ENCODE measurements at regions not wholly inside any gene's neighbourhood (a gene's known extent, or its start where the extent isn't known, plus 50 kb on each side); places are given as distances from the start of the nearest gene placed in this dataset.
A peak's percentile ranks its signal among the peaks of the same experiment; 100 is the strongest.

DNA sequence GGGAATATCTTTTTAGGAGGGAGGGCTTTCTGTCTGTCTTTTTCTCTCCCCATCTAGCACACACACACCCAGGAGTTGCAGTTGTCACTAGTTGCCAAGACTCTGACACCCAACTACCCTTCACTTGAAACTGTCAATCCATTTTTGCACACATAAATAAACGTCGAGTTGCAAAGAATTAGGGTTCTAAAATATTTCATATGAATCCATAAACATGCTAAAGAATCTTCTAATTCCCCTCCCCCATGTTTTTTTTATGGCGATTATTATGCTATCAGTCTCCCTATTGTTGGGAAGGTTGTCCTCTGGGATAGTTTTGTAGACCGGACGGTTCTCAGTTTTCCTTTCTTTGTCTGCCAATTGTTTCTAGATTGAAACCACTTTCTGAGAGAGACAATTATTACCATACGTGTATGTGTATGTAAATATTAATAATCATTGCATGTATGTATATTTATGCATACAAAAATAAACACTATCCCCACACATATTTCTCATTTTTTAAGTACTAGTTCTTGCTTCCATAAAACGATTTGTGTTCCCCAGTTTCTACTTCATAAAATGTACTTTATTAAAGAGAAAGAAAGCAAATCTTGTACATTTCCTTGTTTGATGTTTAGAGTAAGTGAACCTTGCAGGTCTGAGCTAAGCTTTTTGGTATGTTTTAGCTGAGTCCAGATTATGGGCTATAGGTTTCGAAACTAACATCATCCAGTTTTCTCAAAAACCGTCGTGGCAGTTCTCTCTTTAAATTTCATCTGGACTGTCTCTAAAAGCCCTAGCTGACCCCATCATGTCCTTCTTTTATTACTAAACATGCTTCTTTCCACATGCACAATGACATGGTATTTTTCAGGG is 165.0 kb upstream of the MPDZ start:
- 57 to 67% methylated on average over 9 to 10 of the region's 10 CpGs for WGBS, 2 donors (ENCODE audit: low coverage in 1 of 2)
- peak overlapping the region in 1 of 2 donors; percentile 21 for H3K4me3 ChIP-seq
- H3K27ac ChIP-seq, result peak overlapping the region in 2 of 4 donors; percentile 27 to 32
- H3K4me1 ChIP-seq, result peaks cover 0 to 29% (median 0%) of the 10 kb centered on the region in 3 donors
- no peaks in the 10 kb centered on the region for H3K27me3 ChIP-seq
- no peak for ATAC-seq
- TF ChIP-seq POLR2AphosphoS5 (IDR thresholded peaks at IDR 0.05), result no peak
- TF ChIP-seq POLR2A (IDR thresholded peaks at IDR 0.05), result no peak
- TF ChIP-seq EP300 (IDR thresholded peaks at IDR 0.05), result no peak
- TF ChIP-seq, protein P1, sequence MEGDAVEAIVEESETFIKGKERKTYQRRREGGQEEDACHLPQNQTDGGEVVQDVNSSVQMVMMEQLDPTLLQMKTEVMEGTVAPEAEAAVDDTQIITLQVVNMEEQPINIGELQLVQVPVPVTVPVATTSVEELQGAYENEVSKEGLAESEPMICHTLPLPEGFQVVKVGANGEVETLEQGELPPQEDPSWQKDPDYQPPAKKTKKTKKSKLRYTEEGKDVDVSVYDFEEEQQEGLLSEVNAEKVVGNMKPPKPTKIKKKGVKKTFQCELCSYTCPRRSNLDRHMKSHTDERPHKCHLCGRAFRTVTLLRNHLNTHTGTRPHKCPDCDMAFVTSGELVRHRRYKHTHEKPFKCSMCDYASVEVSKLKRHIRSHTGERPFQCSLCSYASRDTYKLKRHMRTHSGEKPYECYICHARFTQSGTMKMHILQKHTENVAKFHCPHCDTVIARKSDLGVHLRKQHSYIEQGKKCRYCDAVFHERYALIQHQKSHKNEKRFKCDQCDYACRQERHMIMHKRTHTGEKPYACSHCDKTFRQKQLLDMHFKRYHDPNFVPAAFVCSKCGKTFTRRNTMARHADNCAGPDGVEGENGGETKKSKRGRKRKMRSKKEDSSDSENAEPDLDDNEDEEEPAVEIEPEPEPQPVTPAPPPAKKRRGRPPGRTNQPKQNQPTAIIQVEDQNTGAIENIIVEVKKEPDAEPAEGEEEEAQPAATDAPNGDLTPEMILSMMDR (IDR thresholded peaks at IDR 0.05), result no peak
- no peaks in the 10 kb centered on the region for H3K36me3 ChIP-seq
- H3K9me3 ChIP-seq, result no peaks in the 10 kb centered on the region

DNA sequence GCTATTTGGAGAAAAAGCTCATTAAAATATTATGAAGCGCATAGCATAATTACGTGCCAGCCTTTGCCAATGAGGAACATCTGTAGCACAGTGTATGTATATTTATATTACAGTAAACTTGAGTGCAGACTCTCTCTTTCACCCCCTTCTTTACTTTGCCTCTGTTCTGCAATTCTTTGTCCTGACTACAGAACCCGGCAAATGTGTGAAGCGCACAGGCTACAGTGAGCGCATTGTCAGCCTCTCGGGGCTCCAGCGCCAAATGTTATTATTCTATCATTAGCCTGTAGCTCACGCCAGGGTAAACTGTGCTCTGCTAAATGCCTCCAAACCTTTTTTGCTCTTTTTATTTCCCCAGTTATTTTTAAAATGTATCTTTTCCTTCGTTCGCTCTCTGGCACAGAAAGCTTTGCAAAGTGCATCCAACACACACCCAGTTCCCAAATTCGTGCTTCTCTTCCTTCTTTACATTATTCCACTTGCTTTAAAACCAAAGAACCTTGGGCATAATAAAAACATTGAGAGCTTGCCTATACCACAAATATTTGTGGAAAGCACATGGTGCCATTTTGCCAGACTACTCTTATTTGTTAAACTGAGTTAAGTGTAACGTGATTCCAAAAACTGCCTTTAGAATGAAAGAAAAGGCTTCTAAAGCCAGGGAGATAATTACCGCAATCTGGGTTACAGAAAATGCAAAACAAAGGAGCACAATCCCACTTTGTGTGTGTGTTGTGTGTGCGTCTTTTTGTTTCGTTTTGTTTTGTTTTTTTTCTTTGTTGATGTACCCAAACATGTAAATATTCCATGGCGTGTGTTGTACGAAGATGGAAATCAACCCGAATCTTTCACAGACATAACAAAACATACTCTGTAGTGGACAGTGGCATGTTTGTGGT is 164.1 kb upstream of the MPDZ start:
- H3K27me3 ChIP-seq, result no peaks in the 10 kb centered on the region
- H3K27ac ChIP-seq, result peak overlapping the region in 1 of 4 donors; percentile 27
- H3K4me3 ChIP-seq, result peak overlapping the region; percentile 12 to 21
- TF ChIP-seq POLR2AphosphoS5 (IDR thresholded peaks at IDR 0.05), result no peak
- TF ChIP-seq, protein P1 (IDR thresholded peaks at IDR 0.05), result no peak
- TF ChIP-seq POLR2A (IDR thresholded peaks at IDR 0.05), result no peak
- no peak for TF ChIP-seq EP300 (IDR thresholded peaks at IDR 0.05)
- H3K9me3 ChIP-seq, result no peaks in the 10 kb centered on the region
- no peaks in the 10 kb centered on the region for H3K36me3 ChIP-seq
- WGBS, 2 donors (ENCODE audit: low coverage in 1 of 2), result 38 to 62% methylated on average over 17 to 18 of the region's 18 CpGs
- ATAC-seq, result peak; percentile 44
- H3K4me1 ChIP-seq, result peaks cover 0 to 29% (median 0%) of the 10 kb centered on the region in 3 donors

DNA sequence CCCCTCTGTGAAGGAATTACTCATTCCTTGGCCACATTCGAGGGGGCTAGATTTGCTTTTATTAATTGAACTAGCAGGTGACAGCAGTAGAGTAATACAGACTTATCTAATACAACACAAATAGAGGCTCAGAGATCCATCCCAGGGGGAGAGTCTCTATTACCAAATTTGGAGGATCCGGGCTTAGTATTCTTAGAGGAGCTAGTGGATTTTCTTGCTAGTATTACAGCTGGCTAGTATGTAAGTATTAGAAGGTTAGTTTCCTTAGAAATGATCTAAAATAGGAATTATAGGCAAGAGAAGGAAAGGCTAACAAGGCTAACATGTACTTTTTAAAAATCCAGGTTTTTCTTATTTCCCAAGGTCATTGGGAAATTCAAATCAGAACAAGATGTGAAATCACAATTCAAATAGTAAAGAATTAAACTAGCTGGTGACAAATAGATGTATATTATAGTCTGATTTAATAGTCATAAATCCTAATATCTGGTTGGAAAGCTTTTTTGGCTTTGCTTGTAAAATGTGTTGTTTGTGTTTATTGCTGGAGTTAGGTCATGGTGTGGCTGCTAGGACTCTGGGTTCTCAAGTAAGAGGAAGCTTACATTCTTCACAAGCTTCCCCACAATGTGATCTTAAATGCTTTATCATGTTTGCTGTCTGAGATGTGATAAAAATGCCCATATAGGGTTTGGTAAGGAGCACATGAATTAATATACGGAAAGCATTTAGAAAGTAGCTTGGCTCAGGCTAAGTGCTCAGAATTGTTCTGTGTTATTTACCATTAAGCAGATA is 160.4 kb upstream of the MPDZ start:
- WGBS, 2 donors (ENCODE audit: low coverage in 1 of 2), result 77 to 86% methylated on average over 3 of the region's 3 CpGs
- Histone ChIP-seq H3K4me1 (peaks cover 0 to 9% (median 0%) of the 10 kb centered on the region in 3 donors), H3K27me3 (no peaks in the 10 kb centered on the region), H3K9me3 (no peaks in the 10 kb centered on the region), H3K36me3 (no peaks in the 10 kb centered on the region), H3K4me3 (no peak overlapping the region), H3K27ac (no peak overlapping the region)
- no peak for ATAC-seq
- TF ChIP-seq, protein P1 (IDR thresholded peaks at IDR 0.05), result no peak
- TF ChIP-seq POLR2A (IDR thresholded peaks at IDR 0.05), result no peak
- no peak for TF ChIP-seq POLR2AphosphoS5 (IDR thresholded peaks at IDR 0.05)
- no peak for TF ChIP-seq EP300 (IDR thresholded peaks at IDR 0.05)

DNA sequence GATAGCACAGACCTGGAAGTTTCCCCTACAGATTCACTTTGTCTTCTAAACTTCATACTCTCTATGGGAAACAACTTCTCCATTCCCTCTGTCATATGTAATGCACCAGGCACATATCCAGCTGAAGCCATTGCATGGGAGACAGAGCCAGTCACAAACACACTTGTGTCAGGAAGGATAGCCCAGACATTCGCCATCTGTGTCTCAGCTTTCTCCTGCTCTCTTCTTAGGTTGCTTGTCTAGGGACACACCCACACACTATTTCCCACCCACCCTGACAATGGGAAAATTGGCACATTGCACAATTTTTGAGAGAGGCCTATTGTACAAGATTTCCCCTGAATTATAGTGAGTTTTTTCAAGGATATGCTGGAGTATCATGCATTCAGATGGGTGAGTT is 158.4 kb upstream of the MPDZ start:
- no peak for TF ChIP-seq POLR2AphosphoS5 (IDR thresholded peaks at IDR 0.05)
- no peak for TF ChIP-seq EP300 (IDR thresholded peaks at IDR 0.05)
- TF ChIP-seq POLR2A (IDR thresholded peaks at IDR 0.05), result no peak
- TF ChIP-seq, protein P1 (IDR thresholded peaks at IDR 0.05), result no peak
- ATAC-seq, result no peak

More for the DNA sequence above, 158.4 kb upstream of the MPDZ start:
- Histone ChIP-seq H3K27ac (no peak overlapping the region), H3K9me3 (no peaks in the 10 kb centered on the region), H3K36me3 (no peaks in the 10 kb centered on the region), H3K27me3 (no peaks in the 10 kb centered on the region), H3K4me3 (no peak overlapping the region), H3K4me1 (no peaks in the 10 kb centered on the region)
- 33 to 67% methylated on average over 1 of the region's 1 CpG for WGBS, 2 donors (ENCODE audit: low coverage in 1 of 2)

Measured in gastroesophageal sphincter (tissue), 4 donors.